ENCODE measurements at regions not wholly inside any gene's neighbourhood (a gene's known extent, or its start where the extent isn't known, plus 50 kb on each side); places are given as distances from the start of the nearest gene placed in this dataset.

GRCh38 chr11:127629200-127629599 is 628.6 kb upstream of the KIRREL3 start:
- TF ChIP-seq CTCF (IDR thresholded peaks at IDR 0.05; ENCODE audit: insufficient read depth, low read depth, low read length) (no peak), EZH2 (IDR thresholded peaks at IDR 0.05; ENCODE audit: insufficient read depth, low read length) (no peak)

All from astrocyte (in vitro differentiated cells and primary cell).